GM19452 (cell line): ENCODE measurements at regions not wholly inside any gene's neighbourhood (a gene's known extent, or its start where the extent isn't known, plus 50 kb on each side); places are given as distances from the start of the nearest gene placed in this dataset.

Source experiments
- ATAC-seq: cut with Tn5 transposase; IDR thresholded peaks from one replicate; pipeline ENCODE4 v1.9.1; 2021; ENCODE audit not compliant: unreplicated experiment

GRCh38 chr16:64826374-64826773 is 295.5 kb downstream of the CDH11 start:
- ATAC-seq = no peak

- ATAC-seq = no peak
Measured at GRCh38 chr16:64823481-64824075, 298.3 kb downstream of the CDH11 start.

GRCh38 chr16:64809876-64810629 is 311.8 kb downstream of the CDH11 start:
- ATAC-seq = no peak

- no peak for ATAC-seq
Measured at GRCh38 chr16:64808474-64808873, 313.4 kb downstream of the CDH11 start.

GRCh38 chr16:64791756-64792155 is 330.1 kb downstream of the CDH11 start:
- no peak for ATAC-seq

GRCh38 chr16:64784635-64785034 is 337.2 kb downstream of the CDH11 start:
- ATAC-seq = no peak

- ATAC-seq = no peak
Measured at GRCh38 chr16:64782484-64782883, 339.4 kb downstream of the CDH11 start.

- no peak for ATAC-seq
Measured at GRCh38 chr16:64780445-64780844, 341.4 kb downstream of the CDH11 start.

GRCh38 chr16:64778777-64779176 is 343.1 kb downstream of the CDH11 start:
- no peak for ATAC-seq

- ATAC-seq = no peak
Measured at GRCh38 chr16:64773638-64774037, 348.2 kb downstream of the CDH11 start.

- ATAC-seq = no peak
Measured at GRCh38 chr16:64773184-64773583, 348.7 kb downstream of the CDH11 start.

GRCh38 chr16:64771273-64771672 is 350.6 kb downstream of the CDH11 start:
- ATAC-seq = no peak

- no peak for ATAC-seq
Measured at GRCh38 chr16:64762211-64762610, 359.7 kb downstream of the CDH11 start.

- no peak for ATAC-seq
Measured at GRCh38 chr16:64754279-64754678, 367.6 kb downstream of the CDH11 start.

GRCh38 chr16:64751906-64752305 is 370.0 kb downstream of the CDH11 start:
- no peak for ATAC-seq

GRCh38 chr16:64749346-64749745 is 372.5 kb downstream of the CDH11 start:
- ATAC-seq = no peak

GRCh38 chr16:64745258-64745930 is 376.5 kb downstream of the CDH11 start:
- ATAC-seq = no peak

- ATAC-seq = no peak
Measured at GRCh38 chr16:64742455-64743223, 379.2 kb downstream of the CDH11 start.

GRCh38 chr16:64740261-64740660 is 381.6 kb downstream of the CDH11 start:
- no peak for ATAC-seq

GRCh38 chr16:64738321-64738960 is 383.4 kb downstream of the CDH11 start:
- ATAC-seq = no peak

GRCh38 chr16:64736857-64737256 is 385.0 kb downstream of the CDH11 start:
- no peak for ATAC-seq
